NCI-H1417 (cell line): ENCODE measurements at regions not wholly inside any gene's neighbourhood (a gene's known extent, or its start where the extent isn't known, plus 50 kb on each side); places are given as distances from the start of the nearest gene placed in this dataset.
A peak's percentile ranks its signal among the peaks of the same experiment; 100 is the strongest.
"Not testable (repeated sequence)": the region's sequence is repeated elsewhere in the genome, so short reads cannot be mapped to it uniquely, and the experiment has no call there.

Experiments
- DNase-seq, 3 experiments: peaks; one replicate each; lab custom pipeline; 2025; lab: John Stamatoyannopoulos, UW

DNA sequence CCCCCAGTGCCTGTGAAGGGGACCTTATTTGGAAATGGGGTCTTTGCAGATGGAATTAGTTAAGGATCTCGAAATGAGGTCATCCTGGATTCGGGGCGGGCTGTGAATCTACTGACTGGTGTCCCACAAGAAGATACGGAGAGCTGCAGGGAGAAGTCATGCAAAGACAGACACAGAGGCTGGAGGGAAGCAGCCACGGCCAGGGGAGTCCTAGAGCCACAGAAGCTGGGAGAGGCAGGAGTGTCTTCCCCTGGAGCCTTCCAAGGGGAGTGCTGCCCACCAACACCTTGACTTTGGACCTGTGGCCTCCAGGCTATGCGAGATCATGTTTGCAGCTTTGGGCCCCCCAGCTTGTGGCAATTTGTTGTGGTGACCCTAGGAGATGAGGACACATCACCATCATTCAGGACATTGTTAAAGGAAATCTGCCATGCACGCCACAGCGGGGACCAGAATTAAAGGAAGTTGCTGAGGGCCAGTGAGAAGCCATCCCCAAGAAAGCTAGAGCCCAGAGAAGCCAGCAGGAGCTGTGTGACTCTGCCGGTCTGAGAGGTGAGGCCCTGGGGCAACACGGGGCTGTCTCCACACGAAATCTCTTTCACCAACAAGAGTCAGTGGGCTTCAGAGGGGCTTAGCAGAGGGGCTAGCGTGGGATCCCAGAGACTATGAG is 434.7 kb downstream of the BRD1 start:
- no peak for DNase-seq

DNA sequence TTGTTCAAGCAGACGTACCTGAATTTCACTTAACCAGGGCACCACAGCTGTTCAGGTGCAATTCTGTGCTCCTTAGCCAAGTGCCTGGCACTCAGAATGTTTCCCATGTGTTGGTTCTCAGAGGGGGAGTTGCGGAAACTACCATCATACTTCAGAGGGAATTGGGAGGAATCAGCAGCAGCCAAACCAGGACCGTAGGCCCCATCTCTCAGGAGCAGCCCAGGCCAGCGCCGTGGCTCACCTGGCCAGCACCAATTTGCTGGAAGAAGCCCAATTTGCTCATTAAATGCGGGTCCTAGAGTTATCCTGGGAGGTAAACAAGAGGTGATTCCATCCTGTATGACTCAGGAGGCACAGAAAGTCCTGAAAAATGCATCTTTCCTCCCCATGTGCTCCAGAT is 435.4 kb downstream of the BRD1 start:
- no peak for DNase-seq

DNA sequence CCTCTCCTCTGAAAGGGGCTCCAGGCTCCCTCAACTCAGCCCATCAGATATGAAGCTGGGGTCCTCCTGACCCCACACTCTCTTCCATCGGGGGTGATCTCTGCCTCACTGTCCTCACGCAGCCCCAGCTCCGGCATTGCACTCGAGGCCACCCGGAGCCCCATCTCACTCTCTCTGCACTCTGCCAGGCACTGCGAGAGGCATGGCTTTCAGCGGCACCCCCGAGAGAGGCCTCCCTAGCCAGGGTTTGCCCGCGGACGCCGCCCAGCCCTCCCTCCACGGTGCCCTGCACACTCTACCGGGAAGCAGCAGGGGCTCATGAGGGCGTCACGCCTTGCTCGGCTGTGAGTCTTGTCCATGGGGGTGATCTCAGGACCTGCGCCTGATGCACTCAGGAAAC is 436.2 kb downstream of the BRD1 start:
- no peak for DNase-seq

DNA sequence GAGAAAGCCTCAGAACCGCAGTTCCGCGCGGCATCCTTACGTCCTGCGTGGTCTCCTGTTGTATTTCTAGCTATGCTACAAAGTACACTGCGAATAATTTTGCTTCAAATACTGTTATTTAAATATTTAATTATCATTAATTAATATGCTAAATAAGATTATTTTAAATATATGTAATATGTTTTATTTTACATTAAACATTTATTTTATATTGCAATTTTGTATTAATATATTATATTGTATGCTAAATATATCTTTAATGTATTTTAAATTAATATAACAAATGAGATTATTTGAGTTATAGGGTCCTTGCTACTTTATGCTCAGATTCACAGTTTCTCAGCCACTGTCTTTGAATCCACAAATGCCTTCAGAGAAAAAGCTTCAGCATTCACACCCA is 436.7 kb downstream of the BRD1 start:
- DNase-seq: no peak

- not testable (repeated sequence) for DNase-seq
Observed at GRCh38 chr22:49383909-49384308, 443.8 kb downstream of the BRD1 start.

- DNase-seq: no peak
Observed at GRCh38 chr22:49382451-49382735, 445.3 kb downstream of the BRD1 start.

DNA sequence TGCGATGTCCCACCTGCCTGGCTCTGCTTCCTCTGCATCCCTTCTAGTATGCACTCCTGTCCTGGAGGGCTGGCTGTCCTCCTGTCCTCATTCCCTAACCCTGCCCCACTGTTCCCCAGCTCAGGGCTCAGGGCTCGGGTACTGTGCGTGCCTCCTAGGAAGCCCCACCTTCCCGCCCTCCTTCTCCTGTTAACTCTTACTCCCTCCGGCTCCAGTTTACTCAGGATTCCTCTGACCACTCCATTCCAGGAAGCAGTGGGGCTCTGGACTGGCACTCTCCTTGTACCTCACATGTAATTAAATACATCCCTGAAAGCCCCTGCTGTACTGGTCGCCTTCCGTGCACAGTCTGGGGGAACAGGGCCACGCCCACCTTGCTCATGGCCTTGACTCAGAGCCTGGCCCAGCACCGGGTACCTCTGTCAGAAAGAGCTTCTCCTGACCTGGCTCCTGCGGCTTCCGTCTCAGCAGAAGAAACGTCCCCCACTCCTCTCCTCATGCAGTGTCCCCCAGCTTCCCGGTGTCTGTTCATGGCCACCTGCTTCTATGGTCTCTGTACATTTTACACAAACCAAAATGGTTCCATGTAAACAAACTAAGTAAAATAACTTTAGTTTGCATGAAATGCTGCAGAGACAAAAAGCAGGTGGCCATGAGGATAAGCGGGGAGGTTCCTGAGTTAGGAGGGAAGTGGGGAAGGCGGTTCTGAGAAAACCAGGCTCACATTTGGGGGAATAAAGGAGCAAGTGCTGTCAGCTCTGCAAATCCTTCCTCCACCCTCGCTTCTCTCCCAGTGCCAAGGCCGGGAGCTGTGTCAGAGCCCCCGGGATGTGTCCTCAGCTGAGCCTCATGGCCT is 445.9 kb downstream of the BRD1 start:
- DNase-seq: no peak

GRCh38 chr22:49380828-49381114 is 446.9 kb downstream of the BRD1 start:
- DNase-seq: peak in 1 of 3 experiments; percentile 42

DNA sequence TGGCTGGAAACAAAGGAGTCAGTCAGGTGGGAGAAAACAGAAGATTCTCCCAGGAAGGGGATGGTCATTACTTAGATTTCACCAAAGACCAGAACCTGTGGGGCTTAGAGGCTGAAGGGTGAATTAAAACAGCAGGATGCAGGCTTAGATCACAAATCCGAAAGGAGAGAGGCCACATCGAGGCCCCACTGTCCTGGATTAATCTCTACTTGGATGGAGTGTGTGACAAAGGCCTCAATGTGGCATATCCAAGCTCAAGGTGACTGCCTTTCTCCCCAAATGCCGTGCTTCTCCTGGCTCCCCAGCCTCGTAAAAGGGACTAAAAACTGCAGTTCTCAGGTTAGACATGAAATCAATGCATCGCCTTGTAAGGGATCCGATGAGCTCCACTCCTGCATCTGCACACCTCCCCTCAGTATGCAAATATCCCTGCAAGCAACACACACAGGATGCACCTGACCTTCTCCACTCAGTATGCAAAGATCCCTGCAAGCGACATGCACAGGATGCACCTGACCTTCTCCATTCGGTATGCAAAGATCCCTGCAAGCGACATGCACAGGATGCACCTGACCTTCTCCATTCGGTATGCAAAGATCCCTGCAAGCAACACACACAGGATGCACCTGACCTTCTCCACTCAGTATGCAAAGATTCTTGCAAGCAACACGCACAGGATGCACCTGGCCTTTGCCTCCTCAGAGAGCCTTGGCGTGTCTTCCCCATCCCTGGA is 447.4 kb downstream of the BRD1 start:
- no peak for DNase-seq

DNA sequence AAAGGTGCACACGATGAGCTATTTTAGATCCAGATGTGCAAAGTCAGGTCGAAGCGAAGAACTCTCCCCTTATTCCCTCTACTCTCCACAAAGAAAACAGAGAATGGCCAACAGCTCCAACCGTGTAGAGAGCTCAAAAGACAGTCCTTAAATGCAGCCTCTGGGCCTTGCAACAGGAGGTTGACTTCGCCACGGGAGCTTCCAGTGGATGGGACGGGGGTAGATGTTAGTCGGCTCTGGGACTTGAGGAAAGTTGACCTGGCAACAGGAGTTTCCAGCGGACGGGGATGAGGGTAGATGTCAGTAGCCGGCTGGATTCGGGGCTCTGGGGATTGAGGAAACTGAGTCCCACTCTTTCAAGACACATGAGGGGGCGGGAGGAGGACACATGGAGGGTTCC is 450.4 kb downstream of the BRD1 start:
- DNase-seq: no peak

DNA sequence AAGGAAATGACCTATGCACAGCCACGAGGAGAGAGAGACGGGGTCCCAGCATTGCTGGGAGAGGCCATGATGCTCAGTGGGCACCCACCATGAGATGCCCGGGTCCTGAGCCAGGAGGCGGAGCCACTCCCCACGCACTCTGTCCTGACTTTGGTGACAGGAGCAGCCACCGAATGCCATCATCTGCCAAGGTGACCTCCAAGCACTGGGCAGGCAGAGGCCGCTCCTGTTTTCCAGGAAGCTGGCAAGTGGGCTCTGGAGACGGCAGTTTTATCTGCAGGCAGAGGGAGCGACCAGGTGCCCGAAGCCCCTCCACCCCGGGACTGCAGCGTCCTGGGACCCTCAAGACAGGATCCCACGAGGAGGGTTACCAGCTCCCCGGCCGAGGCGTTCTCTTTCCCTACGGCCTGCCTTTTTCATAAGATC is 453.9 kb downstream of the BRD1 start:
- no peak for DNase-seq

- no peak for DNase-seq
Observed at GRCh38 chr22:49373289-49373666, 454.4 kb downstream of the BRD1 start.

- no peak for DNase-seq
Observed at GRCh38 chr22:49372530-49373288, 455.0 kb downstream of the BRD1 start.

DNA sequence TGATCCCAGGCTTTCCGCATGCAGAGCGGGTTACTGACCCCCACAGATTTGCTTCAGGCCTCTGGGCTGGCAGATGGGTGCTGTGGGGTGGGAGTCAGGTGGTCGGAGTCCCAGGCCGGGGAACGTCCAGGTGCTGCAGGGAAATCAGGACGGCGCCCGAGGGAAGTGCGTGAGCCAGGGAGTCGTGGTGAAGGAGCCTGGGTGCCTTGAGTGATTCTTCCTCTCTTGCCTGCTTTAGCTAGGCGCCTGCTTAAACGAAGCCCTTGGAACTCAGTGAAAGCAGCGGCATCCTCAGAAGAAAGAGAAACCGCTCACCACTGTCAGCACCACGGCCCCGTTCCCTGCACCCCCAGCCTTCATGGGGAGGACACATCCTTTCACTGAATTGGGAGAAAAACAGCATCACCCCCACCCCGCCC is 455.6 kb downstream of the BRD1 start:
- no peak for DNase-seq

DNA sequence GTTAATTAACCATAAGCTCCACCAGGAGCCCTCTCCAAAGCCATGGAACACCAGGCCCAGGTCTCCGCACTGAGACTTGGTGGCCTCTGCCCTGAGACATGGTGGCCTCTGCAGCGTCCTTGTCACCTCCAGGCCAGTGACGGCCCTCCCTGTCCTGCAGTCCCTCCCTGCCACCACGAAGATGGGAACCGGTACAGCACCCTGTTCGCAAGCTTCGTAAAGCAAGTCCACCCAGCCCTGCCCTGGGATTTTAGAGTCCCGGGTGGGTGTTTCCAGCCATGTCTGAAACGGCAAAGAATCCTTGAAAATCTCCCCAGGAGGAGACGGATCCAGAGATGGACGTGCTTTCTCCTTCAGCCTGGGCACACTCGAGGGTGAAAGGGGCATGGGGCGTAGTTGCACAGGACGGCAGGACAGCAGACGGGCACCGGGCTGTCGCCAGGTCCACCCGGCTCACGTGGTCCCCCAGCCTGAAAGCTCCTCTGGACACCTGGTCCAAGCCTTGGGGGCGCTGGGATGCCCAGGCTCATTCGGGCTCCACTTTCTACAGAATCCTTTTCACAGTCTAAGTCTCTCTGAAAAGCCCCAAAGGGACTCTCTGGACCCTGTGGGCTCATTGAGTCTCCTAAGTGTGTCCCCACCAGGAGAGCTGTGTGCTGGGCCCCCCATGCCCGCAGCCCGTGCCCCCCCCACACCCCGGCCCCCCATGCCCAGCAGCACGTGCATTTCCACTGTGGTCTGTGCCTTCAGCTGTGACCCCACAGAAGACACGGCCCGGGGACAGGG is 456.2 kb downstream of the BRD1 start:
- no peak for DNase-seq

GRCh38 chr22:49370627-49371301 is 456.9 kb downstream of the BRD1 start:
- DNase-seq: no peak

GRCh38 chr22:49369726-49370626 is 457.7 kb downstream of the BRD1 start:
- no peak for DNase-seq

- peak in 1 of 3 experiments; percentile 40 for DNase-seq
Observed at GRCh38 chr22:49368976-49369725, 458.5 kb downstream of the BRD1 start.

DNA sequence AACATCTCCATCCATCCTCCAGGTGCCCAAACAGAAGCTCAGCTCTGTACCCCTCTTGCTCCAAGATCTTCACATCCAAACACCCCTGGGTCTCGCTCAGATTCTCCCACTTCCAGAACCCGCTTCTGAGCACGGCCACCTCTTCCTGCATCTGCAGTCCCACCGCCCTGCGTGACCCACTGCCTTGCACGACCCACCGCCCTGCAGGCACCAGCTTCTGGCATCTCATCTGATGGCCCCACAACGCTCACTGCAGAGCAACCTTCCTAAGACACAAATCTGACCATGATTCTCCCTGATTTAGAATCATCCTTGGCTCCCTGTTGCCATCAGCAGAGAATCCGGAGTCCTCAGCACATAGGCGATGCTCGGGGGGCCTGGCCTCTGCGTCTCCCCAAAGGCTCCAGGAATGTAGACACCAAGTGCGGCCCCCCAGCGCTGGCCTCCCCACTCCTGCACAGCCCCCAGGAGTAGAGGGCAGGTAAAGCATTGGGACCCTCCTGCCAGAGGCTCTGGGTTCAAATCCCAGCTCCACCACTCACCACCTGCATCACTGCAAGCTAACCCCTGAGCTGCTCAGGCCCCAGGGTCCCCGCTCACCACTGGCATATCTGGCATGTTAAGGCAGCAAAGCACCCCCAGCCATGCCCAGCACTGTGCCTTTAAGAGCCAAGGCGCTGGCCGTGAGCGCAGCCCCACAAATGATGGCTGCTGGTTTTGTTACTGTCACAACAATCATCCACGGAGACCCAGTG is 459.3 kb downstream of the BRD1 start:
- no peak for DNase-seq
